ENCODE measurements at regions not wholly inside any gene's neighbourhood (a gene's known extent, or its start where the extent isn't known, plus 50 kb on each side); places are given as distances from the start of the nearest gene placed in this dataset.

GRCh38 chr10:44190541-44190940 is 194.4 kb downstream of the CXCL12 start:
- H3K4me2 ChIP-seq (ENCODE audit: low read length): no peak overlapping the region
- H3K27me3 ChIP-seq (ENCODE audit: low read depth, low read length): no peaks in the 10 kb centered on the region
- peaks cover 9% of the 10 kb centered on the region for H3K4me1 ChIP-seq (ENCODE audit: low read length)
- no peak overlapping the region for H3K4me3 ChIP-seq (ENCODE audit: low read length)
- TF ChIP-seq CTCF (IDR thresholded peaks at IDR 0.05; ENCODE audit: low read depth, low read length) (no peak), EZH2phosphoT487 (IDR thresholded peaks at IDR 0.05; ENCODE audit: low read depth) (no peak)
- no peaks in the 10 kb centered on the region for H3K9me3 ChIP-seq (ENCODE audit: insufficient read depth, low read length)
- H3K79me2 ChIP-seq (ENCODE audit: low read length): no peaks in the 10 kb centered on the region
- H3K9ac ChIP-seq (ENCODE audit: low read length): no peak overlapping the region
- H4K20me1 ChIP-seq (ENCODE audit: insufficient read depth, low read length): no peaks in the 10 kb centered on the region
- H2AFZ ChIP-seq (ENCODE audit: low read depth, low read length): no peak overlapping the region
- H3K27ac ChIP-seq (ENCODE audit: low read length): no peak overlapping the region
- H3K36me3 ChIP-seq (replicated peaks; ENCODE audit: low read depth, low read length): no peaks in the 10 kb centered on the region

GRCh38 chr10:44186821-44187220 is 198.1 kb downstream of the CXCL12 start:
- Histone ChIP-seq H2AFZ (ENCODE audit: low read depth, low read length) (no peak overlapping the region), H3K4me2 (ENCODE audit: low read length) (no peak overlapping the region), H3K4me3 (ENCODE audit: low read length) (no peak overlapping the region), H3K27me3 (ENCODE audit: low read depth, low read length) (no peaks in the 10 kb centered on the region), H3K9ac (ENCODE audit: low read length) (no peak overlapping the region), H3K27ac (ENCODE audit: low read length) (no peak overlapping the region), H3K36me3 (replicated peaks; ENCODE audit: low read depth, low read length) (no peaks in the 10 kb centered on the region), H4K20me1 (ENCODE audit: insufficient read depth, low read length) (no peaks in the 10 kb centered on the region), H3K9me3 (ENCODE audit: insufficient read depth, low read length) (no peaks in the 10 kb centered on the region), H3K4me1 (ENCODE audit: low read length) (no peaks in the 10 kb centered on the region), H3K79me2 (ENCODE audit: low read length) (no peaks in the 10 kb centered on the region)
- TF ChIP-seq EZH2phosphoT487 (IDR thresholded peaks at IDR 0.05; ENCODE audit: low read depth) (no peak), CTCF (IDR thresholded peaks at IDR 0.05; ENCODE audit: low read depth, low read length) (no peak)

- no peak for TF ChIP-seq CTCF (IDR thresholded peaks at IDR 0.05; ENCODE audit: low read depth, low read length)
- no peak for TF ChIP-seq EZH2phosphoT487 (IDR thresholded peaks at IDR 0.05; ENCODE audit: low read depth)
These were observed 198.7 kb downstream of the CXCL12 start for GRCh38 chr10:44186150-44186549.

GRCh38 chr10:44185315-44185666 is 199.6 kb downstream of the CXCL12 start:
- TF ChIP-seq CTCF (IDR thresholded peaks at IDR 0.05; ENCODE audit: low read depth, low read length) (no peak), EZH2phosphoT487 (IDR thresholded peaks at IDR 0.05; ENCODE audit: low read depth) (no peak)
- H3K27ac ChIP-seq (ENCODE audit: low read length): no peak overlapping the region
- no peak overlapping the region for H3K4me2 ChIP-seq (ENCODE audit: low read length)
- H3K9ac ChIP-seq (ENCODE audit: low read length): no peak overlapping the region
- no peaks in the 10 kb centered on the region for H3K36me3 ChIP-seq (replicated peaks; ENCODE audit: low read depth, low read length)
- H4K20me1 ChIP-seq (ENCODE audit: insufficient read depth, low read length): no peaks in the 10 kb centered on the region
- no peaks in the 10 kb centered on the region for H3K27me3 ChIP-seq (ENCODE audit: low read depth, low read length)
- no peak overlapping the region for H2AFZ ChIP-seq (ENCODE audit: low read depth, low read length)
- H3K79me2 ChIP-seq (ENCODE audit: low read length): no peaks in the 10 kb centered on the region
- no peaks in the 10 kb centered on the region for H3K4me1 ChIP-seq (ENCODE audit: low read length)
- no peak overlapping the region for H3K4me3 ChIP-seq (ENCODE audit: low read length)
- no peaks in the 10 kb centered on the region for H3K9me3 ChIP-seq (ENCODE audit: insufficient read depth, low read length)

More at GRCh38 chr10:44186150-44186549, 198.7 kb downstream of the CXCL12 start:
- Histone ChIP-seq H3K4me3 (ENCODE audit: low read length) (no peak overlapping the region), H4K20me1 (ENCODE audit: insufficient read depth, low read length) (no peaks in the 10 kb centered on the region), H3K4me1 (ENCODE audit: low read length) (no peaks in the 10 kb centered on the region), H3K27ac (ENCODE audit: low read length) (no peak overlapping the region), H3K36me3 (replicated peaks; ENCODE audit: low read depth, low read length) (no peaks in the 10 kb centered on the region), H3K79me2 (ENCODE audit: low read length) (no peaks in the 10 kb centered on the region), H3K27me3 (ENCODE audit: low read depth, low read length) (no peaks in the 10 kb centered on the region), H3K9me3 (ENCODE audit: insufficient read depth, low read length) (no peaks in the 10 kb centered on the region), H2AFZ (ENCODE audit: low read depth, low read length) (no peak overlapping the region), H3K4me2 (ENCODE audit: low read length) (no peak overlapping the region), H3K9ac (ENCODE audit: low read length) (no peak overlapping the region)
